HT1080 (cell line): ENCODE measurements at regions not wholly inside any gene's neighbourhood (a gene's known extent, or its start where the extent isn't known, plus 50 kb on each side); places are given as distances from the start of the nearest gene placed in this dataset.

Source experiments
- DNase-seq: peaks from one replicate; pipeline ENCODE4 v3.0.0-alpha.2; 2015; ENCODE audit warnings: low read depth

- DNase-seq, result no peak
Observed at GRCh38 chr6:14453712-14454472, 336.3 kb downstream of the CD83 start.

DNA sequence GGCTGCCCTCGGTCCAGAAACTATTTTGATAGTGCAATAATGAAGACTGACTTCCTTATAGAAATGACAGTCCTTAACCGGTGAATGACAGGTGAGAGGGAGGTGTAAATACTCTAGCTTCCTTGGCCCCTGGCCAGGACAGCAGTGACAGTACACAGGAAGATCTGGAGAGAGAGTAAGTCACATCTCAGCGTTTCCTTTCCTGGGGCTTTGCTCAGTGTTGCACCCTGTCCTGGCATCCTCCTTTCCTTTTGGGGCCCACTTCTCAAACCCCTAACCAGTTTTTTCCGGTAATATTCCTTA lies 336.9 kb downstream of the CD83 start:
- DNase-seq, result no peak

GRCh38 chr6:14455427-14455826 lies 337.9 kb downstream of the CD83 start:
- DNase-seq, result no peak

DNA sequence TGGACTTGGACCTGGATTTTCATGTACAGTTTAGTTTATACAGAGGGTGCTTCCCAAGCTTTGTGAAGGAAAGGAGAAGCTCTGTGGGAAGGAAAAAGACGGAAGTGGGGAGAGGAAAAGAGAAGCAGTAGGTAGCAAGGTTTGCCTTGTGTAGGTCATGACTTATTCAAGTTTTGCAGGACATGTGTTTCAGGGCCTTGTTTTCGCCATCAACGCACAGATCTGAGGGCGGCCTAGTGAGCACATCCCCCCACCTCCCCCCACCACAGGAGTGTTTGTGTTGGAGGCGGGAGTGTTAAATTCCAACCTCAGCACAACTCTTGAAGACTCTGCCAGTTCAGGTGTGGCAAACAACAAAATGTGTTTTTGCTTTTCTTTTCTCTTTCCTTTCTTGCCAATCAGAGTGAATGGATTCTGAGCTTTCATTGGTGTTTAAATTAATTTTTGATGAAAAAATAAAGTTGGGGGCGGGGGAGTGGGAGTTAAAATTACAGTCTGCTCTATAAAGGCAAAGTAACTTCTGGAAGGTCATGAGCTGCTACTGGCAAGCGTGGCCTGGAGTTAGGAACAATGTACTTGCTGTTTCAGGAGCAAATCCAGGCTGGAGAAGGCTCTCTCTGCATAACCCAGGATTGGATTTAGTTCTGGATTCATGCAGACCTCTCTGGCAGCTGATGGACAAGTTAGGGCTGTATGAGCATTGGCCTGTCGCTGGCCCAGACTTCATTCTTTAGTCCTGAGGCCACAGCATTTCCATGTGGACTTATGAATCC lies 338.5 kb downstream of the CD83 start:
- DNase-seq, result no peak

GRCh38 chr6:14456941-14457340 lies 339.4 kb downstream of the CD83 start:
- DNase-seq, result peak; percentile 26

- DNase-seq, result peak; percentile 60
Observed at GRCh38 chr6:14458669-14459266, 341.2 kb downstream of the CD83 start.

DNA sequence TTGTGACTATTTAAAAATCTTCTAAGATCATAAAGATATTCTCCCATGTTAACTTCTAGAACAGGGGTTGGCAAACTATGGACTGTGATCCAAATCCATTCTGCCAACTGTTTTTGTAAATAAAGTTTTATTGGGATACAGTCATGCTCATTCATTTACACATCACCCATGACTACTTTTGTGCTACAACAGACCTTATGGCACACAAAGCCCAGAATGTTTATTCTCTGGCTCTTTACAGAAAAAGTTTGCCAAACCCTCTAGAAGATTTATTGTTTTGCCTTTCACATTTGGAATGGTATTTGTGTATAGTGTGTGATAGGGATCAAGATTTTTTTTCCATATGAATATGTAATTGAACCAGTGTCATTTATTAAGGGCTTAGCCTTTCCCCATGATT lies 341.7 kb downstream of the CD83 start:
- no peak for DNase-seq

DNA sequence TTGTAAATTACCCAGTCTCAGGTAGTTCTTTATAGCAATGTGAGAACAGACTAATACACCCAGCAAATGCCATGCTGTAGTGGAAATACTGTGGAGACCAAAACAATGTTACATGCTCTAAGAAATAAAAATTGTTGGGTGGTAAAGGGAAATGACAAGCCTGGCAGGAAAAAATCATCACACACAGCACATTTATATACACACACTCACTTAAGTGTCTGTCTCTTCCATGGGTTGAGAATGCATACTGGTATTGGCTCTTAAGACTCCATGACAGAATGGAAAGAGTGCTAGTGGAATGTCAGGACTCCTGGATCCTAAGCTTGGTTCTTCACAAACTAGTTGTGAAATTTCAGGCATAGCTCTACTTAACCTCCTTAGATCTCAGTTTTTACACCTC lies 343.0 kb downstream of the CD83 start:
- no peak for DNase-seq

GRCh38 chr6:14462135-14462534 lies 344.6 kb downstream of the CD83 start:
- no peak for DNase-seq

DNA sequence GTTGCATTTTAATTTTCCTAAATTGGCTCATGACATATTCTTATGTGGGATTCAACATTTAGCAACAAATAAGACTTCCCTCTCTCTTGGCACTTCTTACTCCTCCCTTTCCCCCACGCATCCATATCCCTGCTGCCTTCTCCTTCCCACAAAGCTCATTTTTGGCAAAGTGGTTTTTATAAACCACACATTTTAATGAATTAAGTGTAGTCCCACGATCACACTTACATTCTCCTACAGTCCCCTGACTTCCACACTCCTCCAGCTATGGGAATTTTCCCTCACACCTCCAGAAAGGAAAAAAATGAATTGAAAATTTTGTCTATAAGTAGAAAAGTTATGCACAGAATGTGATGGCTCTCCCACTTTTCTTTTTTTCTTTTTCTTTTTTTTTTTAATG lies 345.0 kb downstream of the CD83 start:
- DNase-seq, result no peak

- no peak for DNase-seq
Observed at GRCh38 chr6:14463110-14463509, 345.5 kb downstream of the CD83 start.

DNA sequence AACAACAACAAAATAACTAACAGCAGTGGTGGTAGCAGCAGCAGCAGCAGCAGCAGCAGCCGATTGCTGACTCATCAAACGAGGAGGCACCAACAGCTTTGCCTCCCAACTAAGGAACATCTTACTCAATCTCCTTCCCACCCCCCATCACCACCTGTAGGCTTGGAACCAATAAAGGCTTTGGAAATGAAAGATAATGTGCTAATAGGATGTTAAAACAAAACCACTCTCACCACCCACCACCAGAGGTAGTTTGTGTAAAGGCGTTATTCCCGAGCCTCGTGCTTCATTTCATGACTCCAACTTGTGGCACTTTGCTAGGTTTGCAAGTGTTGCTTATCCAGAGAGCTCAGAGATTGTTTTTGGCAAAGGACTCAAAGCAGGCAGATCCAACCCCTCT lies 346.5 kb downstream of the CD83 start:
- peak; percentile 21 for DNase-seq

DNA sequence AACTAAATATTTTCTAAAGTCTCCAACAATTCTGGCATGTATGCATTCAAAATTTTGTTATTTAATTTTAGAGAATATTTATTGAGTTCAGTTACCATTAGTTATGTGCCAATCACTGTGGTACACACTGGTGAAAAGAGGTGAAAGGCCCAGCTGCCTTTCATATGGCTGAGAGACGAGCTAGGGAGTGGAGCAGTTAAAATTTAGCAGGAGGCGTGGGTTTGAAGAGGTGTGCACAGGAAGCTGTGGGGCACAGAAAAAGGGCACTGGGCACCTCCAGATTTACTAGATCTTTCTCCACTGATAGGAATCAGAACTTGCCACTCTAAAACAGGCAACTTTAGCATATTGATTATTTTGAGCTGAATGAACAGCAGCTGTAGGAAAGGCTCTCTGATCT lies 347.1 kb downstream of the CD83 start:
- no peak for DNase-seq

GRCh38 chr6:14466278-14466677 lies 348.7 kb downstream of the CD83 start:
- no peak for DNase-seq

DNA sequence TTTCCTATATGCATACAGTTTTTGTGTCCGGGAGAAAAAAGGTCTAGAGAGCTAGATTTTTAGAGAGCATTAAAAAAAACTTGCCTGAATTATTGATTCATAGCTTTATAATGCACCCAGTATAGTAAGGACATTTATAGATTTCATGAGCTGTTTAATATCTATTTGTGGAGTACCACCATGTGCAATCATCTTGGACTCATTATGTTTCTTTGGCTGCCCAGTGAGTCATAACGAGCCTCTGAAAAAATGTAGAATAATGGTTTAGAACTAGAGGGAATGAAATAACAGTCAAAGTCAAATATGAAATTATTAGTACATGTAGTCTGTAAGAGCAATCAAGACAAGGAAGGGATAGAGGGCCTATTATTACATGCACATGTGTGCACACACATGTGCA lies 350.0 kb downstream of the CD83 start:
- no peak for DNase-seq

- no peak for DNase-seq
Observed at GRCh38 chr6:14468647-14469321, 351.2 kb downstream of the CD83 start.

- no peak for DNase-seq
Observed at GRCh38 chr6:14470101-14470500, 352.5 kb downstream of the CD83 start.

DNA sequence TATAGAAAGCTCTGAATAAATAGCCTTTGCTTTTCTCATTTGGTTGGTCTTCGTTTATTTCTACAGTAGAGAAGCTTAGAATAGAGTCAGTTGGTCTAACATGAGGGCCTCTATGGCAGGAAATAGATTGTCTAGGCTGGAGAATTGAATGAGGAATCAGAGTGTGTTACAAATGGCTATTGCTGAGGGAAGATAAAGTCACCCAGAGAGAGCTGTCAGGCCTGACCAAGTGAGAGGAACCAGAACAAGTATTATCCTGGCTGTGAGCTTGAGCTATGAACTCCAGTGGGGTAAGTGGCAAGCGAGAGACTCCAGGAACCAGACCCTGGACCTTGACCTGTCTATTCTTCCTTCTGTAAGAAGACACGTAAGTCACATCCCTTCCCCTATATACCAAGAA lies 353.1 kb downstream of the CD83 start:
- no peak for DNase-seq

GRCh38 chr6:14472255-14472985 lies 354.8 kb downstream of the CD83 start:
- no peak for DNase-seq

GRCh38 chr6:14472986-14473337 lies 355.4 kb downstream of the CD83 start:
- DNase-seq, result no peak

GRCh38 chr6:14474816-14475215 lies 357.2 kb downstream of the CD83 start:
- no peak for DNase-seq

DNA sequence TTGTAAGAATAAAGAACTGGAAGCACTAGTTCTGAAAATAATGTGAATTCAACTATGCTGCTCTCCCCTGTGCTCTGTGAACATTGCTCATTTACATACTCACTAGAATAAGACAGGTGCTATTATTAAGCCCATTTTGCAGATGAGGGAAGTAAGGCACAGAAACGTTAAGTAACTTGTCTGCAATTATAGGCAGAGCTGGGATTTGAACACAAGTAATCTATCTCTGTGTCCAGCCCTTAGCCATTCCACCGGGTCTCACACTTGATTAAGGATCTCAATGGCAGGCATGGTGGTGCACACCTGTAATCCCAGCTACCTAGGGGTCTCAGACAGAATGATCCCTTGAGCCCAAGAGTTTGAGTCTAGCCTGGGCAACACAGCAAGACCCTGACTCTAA lies 357.7 kb downstream of the CD83 start:
- no peak for DNase-seq
